ENCODE measurements at regions not wholly inside any gene's neighbourhood (a gene's known extent, or its start where the extent isn't known, plus 50 kb on each side); places are given as distances from the start of the nearest gene placed in this dataset.

GRCh38 chr16:74232806-74233465, 63.7 kb upstream of the PSMD7 start:
- H3K9me3 Mint-ChIP-seq: no peaks in the 10 kb centered on the region
- H3K4me1 Mint-ChIP-seq: no peaks in the 10 kb centered on the region
- ChIA-PET POLR2A (no interaction called here), CTCF (no interaction called here)
- DNase-seq: no peak
- no peaks in the 10 kb centered on the region for H3K36me3 Mint-ChIP-seq (ENCODE audit: low read depth)
- H3K27ac Mint-ChIP-seq: no peak overlapping the region
- peaks cover 10% of the 10 kb centered on the region for H3K27me3 Mint-ChIP-seq
- H3K4me3 Mint-ChIP-seq: no peak overlapping the region

GRCh38 chr16:74230126-74230525, 66.5 kb upstream of the PSMD7 start:
- DNase-seq: no peak
- no peaks in the 10 kb centered on the region for H3K4me1 Mint-ChIP-seq

GRCh38 chr16:74226338-74226954, 70.2 kb upstream of the PSMD7 start:
- ChIA-PET POLR2A (no interaction called here), CTCF (interaction anchor here (0.9 to 1.2 kb wide), 2 partner anchors 12 to 23 kb away, joined by 3 read pairs; no protein-coding TSS in a partner anchor)
- Mint-ChIP-seq H3K36me3 (ENCODE audit: low read depth) (no peaks in the 10 kb centered on the region), H3K4me1 (no peaks in the 10 kb centered on the region), H3K27ac (no peak overlapping the region), H3K4me3 (no peak overlapping the region), H3K27me3 (peaks cover 12% of the 10 kb centered on the region), H3K9me3 (no peaks in the 10 kb centered on the region)
- DNase-seq: no peak

More at GRCh38 chr16:74230126-74230525, 66.5 kb upstream of the PSMD7 start:
- POLR2A ChIA-PET: no interaction called here
- Mint-ChIP-seq H3K4me3 (no peak overlapping the region), H3K27me3 (peaks cover 14% of the 10 kb centered on the region), H3K9me3 (no peaks in the 10 kb centered on the region), H3K27ac (no peak overlapping the region), H3K36me3 (ENCODE audit: low read depth) (no peaks in the 10 kb centered on the region)
- CTCF ChIA-PET: no interaction called here

- ChIA-PET POLR2A (no interaction called here), CTCF (no interaction called here)
- H3K27ac Mint-ChIP-seq: no peak overlapping the region
- no peaks in the 10 kb centered on the region for H3K4me1 Mint-ChIP-seq
- no peak for DNase-seq
- no peaks in the 10 kb centered on the region for H3K9me3 Mint-ChIP-seq
- H3K27me3 Mint-ChIP-seq: peaks cover 12% of the 10 kb centered on the region
- no peak overlapping the region for H3K4me3 Mint-ChIP-seq
- no peaks in the 10 kb centered on the region for H3K36me3 Mint-ChIP-seq (ENCODE audit: low read depth)
These were observed 71.6 kb upstream of the PSMD7 start for GRCh38 chr16:74224828-74225612.

GRCh38 chr16:74221828-74222227, 74.8 kb upstream of the PSMD7 start:
- DNase-seq: no peak
- Mint-ChIP-seq H3K9me3 (no peaks in the 10 kb centered on the region), H3K4me1 (no peaks in the 10 kb centered on the region), H3K27me3 (peaks cover 8% of the 10 kb centered on the region), H3K27ac (no peak overlapping the region), H3K36me3 (ENCODE audit: low read depth) (no peaks in the 10 kb centered on the region), H3K4me3 (no peak overlapping the region)
- ChIA-PET CTCF (no interaction called here), POLR2A (no interaction called here)

GRCh38 chr16:74219706-74220105, 76.9 kb upstream of the PSMD7 start:
- no peak for DNase-seq
- Mint-ChIP-seq H3K4me3 (no peak overlapping the region), H3K36me3 (ENCODE audit: low read depth) (no peaks in the 10 kb centered on the region), H3K4me1 (no peaks in the 10 kb centered on the region), H3K27me3 (peaks cover 2% of the 10 kb centered on the region), H3K9me3 (no peaks in the 10 kb centered on the region), H3K27ac (no peak overlapping the region)
- ChIA-PET POLR2A (no interaction called here), CTCF (no interaction called here)

GRCh38 chr16:74218871-74219270, 77.7 kb upstream of the PSMD7 start:
- Mint-ChIP-seq H3K27me3 (peaks cover 2% of the 10 kb centered on the region), H3K4me3 (no peak overlapping the region), H3K27ac (no peak overlapping the region), H3K4me1 (no peaks in the 10 kb centered on the region), H3K9me3 (no peaks in the 10 kb centered on the region), H3K36me3 (ENCODE audit: low read depth) (no peaks in the 10 kb centered on the region)
- no peak for DNase-seq
- POLR2A ChIA-PET: no interaction called here
- CTCF ChIA-PET: no interaction called here

- H3K4me3 Mint-ChIP-seq: no peak overlapping the region
- peaks cover 12% of the 10 kb centered on the region for H3K27me3 Mint-ChIP-seq
- no peaks in the 10 kb centered on the region for H3K36me3 Mint-ChIP-seq (ENCODE audit: low read depth)
- ChIA-PET POLR2A (no interaction called here), CTCF (no interaction called here)
- H3K27ac Mint-ChIP-seq: no peak overlapping the region
- H3K9me3 Mint-ChIP-seq: no peaks in the 10 kb centered on the region
- DNase-seq: no peak
- H3K4me1 Mint-ChIP-seq: no peaks in the 10 kb centered on the region
These were observed 80.3 kb upstream of the PSMD7 start for GRCh38 chr16:74216319-74216718.

GRCh38 chr16:74215249-74215648, 81.4 kb upstream of the PSMD7 start:
- H3K4me1 Mint-ChIP-seq: no peaks in the 10 kb centered on the region
- H3K36me3 Mint-ChIP-seq (ENCODE audit: low read depth): no peaks in the 10 kb centered on the region
- DNase-seq: no peak
- POLR2A ChIA-PET: no interaction called here
- H3K27ac Mint-ChIP-seq: no peak overlapping the region
- peaks cover 12% of the 10 kb centered on the region for H3K27me3 Mint-ChIP-seq
- H3K9me3 Mint-ChIP-seq: no peaks in the 10 kb centered on the region
- no peak overlapping the region for H3K4me3 Mint-ChIP-seq
- CTCF ChIA-PET: interaction anchor here (1.2 kb wide), 1 partner anchor 11 kb away, joined by 3 read pairs; no protein-coding TSS in a partner anchor

GRCh38 chr16:74213372-74213771, 83.2 kb upstream of the PSMD7 start:
- no peak overlapping the region for H3K27ac Mint-ChIP-seq
- ChIA-PET POLR2A (no interaction called here), CTCF (no interaction called here)
- H3K9me3 Mint-ChIP-seq: no peaks in the 10 kb centered on the region
- no peak overlapping the region for H3K4me3 Mint-ChIP-seq
- DNase-seq: no peak
- no peaks in the 10 kb centered on the region for H3K4me1 Mint-ChIP-seq
- H3K27me3 Mint-ChIP-seq: peaks cover 9% of the 10 kb centered on the region
- no peaks in the 10 kb centered on the region for H3K36me3 Mint-ChIP-seq (ENCODE audit: low read depth)

- Mint-ChIP-seq H3K9me3 (no peaks in the 10 kb centered on the region), H3K36me3 (ENCODE audit: low read depth) (no peaks in the 10 kb centered on the region), H3K27me3 (peaks cover 9% of the 10 kb centered on the region), H3K4me1 (no peaks in the 10 kb centered on the region), H3K27ac (no peak overlapping the region), H3K4me3 (no peak overlapping the region)
- ChIA-PET POLR2A (no interaction called here), CTCF (no interaction called here)
- no peak for DNase-seq
These were observed 86.4 kb upstream of the PSMD7 start for GRCh38 chr16:74210245-74210644.

GRCh38 chr16:74202009-74202408, 94.6 kb upstream of the PSMD7 start:
- H3K36me3 Mint-ChIP-seq (ENCODE audit: low read depth): no peaks in the 10 kb centered on the region

GRCh38 chr16:74201576-74201975, 95.0 kb upstream of the PSMD7 start:
- Mint-ChIP-seq H3K27ac (no peak overlapping the region), H3K4me3 (no peak overlapping the region), H3K27me3 (no peaks in the 10 kb centered on the region), H3K36me3 (ENCODE audit: low read depth) (no peaks in the 10 kb centered on the region), H3K4me1 (no peaks in the 10 kb centered on the region), H3K9me3 (no peaks in the 10 kb centered on the region)
- CTCF ChIA-PET: no interaction called here
- no peak for DNase-seq
- POLR2A ChIA-PET: no interaction called here

More at GRCh38 chr16:74202009-74202408, 94.6 kb upstream of the PSMD7 start:
- POLR2A ChIA-PET: no interaction called here
- no peak for DNase-seq
- Mint-ChIP-seq H3K27me3 (no peaks in the 10 kb centered on the region), H3K4me1 (no peaks in the 10 kb centered on the region), H3K9me3 (no peaks in the 10 kb centered on the region), H3K27ac (no peak overlapping the region), H3K4me3 (no peak overlapping the region)
- CTCF ChIA-PET: no interaction called here

- DNase-seq: no peak
- ChIA-PET POLR2A (no interaction called here), CTCF (no interaction called here)
- no peak overlapping the region for H3K4me3 Mint-ChIP-seq
- no peak overlapping the region for H3K27ac Mint-ChIP-seq
- H3K4me1 Mint-ChIP-seq: no peaks in the 10 kb centered on the region
- H3K27me3 Mint-ChIP-seq: no peaks in the 10 kb centered on the region
- H3K9me3 Mint-ChIP-seq: no peaks in the 10 kb centered on the region
- H3K36me3 Mint-ChIP-seq (ENCODE audit: low read depth): no peaks in the 10 kb centered on the region
These were observed 95.7 kb upstream of the PSMD7 start for GRCh38 chr16:74200921-74201320.

All from activated CD4-positive, alpha-beta memory T cell treated with anti-CD3 and anti-CD28 coated beads, Interleukin-2, amount 10 ng/mL, durations not matched to agents 7 days and 5 days (primary cell).